Hippocampal formation (tissue), 2 donors: ENCODE measurements at regions not wholly inside any gene's neighbourhood (a gene's known extent, or its start where the extent isn't known, plus 50 kb on each side); places are given as distances from the start of the nearest gene placed in this dataset.
"Not testable (repeated sequence)": the region's sequence is repeated elsewhere in the genome, so short reads cannot be mapped to it uniquely, and the experiment has no call there.

Experiments used
- DNase-seq, 2 donors: peaks; one replicate each; lab custom pipeline; 2025; lab: John Stamatoyannopoulos, UW

DNA sequence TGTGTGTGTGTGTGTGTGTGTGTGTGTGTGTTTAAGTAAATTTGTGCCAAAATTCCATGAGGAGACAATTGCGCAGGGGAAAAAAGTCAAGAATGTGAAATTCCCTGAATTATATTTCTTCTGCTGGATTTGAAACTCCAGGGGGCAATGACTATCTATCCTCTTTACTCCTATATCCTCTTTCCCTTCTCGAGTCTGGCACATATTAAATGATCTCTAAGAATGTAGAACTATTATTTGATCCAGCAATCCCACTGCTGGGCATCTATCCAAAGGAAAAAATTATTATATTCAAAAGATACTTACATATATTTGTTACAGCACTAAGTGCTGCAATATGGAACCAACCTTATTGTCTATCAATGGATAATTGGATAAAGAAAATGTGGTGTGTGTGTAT is 350.1 kb upstream of the ADAMTS9 start:
- DNase-seq, result no peak

DNA sequence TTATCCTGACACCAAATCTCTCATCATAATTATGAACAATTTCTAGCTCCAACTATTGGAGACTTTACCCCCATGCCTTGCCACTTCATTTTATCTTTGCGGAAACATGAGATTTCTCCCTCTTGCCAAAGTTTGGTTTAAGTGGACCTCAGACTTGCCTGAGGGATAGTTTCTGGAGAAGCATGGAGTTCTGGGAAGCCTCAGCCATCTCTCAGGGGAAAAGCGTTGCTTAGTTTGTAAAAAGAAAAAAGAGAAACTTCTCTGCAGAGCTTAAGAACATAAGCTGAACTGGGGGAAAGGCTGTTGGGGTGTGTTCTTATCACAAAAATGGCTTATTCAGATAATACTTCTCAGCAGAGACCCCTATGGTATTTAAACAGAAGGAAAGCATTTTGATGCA is 347.4 kb upstream of the ADAMTS9 start:
- DNase-seq, result no peak

DNA sequence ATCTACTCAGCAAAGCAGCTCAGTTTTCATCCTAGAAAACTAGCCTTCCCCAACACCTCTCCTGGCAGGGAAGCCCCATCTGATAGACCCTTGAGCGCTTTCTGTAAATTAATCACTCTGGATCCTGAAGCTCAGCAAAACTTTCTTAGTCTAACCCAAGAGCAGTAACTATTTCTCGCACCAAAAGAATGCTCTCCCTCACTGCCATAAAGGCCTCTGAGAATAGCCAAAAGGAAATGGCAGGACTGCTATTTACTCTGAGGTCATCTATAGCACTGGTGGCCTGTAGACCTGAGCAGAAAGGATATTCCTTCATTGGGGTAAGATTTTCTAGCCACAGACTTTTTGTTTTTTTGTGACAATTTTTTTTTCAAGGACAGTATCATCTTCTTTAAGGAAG is 345.8 kb upstream of the ADAMTS9 start:
- no peak for DNase-seq

- no peak for DNase-seq
These were observed 343.2 kb upstream of the ADAMTS9 start for GRCh38 chr3:65030847-65031463.

DNA sequence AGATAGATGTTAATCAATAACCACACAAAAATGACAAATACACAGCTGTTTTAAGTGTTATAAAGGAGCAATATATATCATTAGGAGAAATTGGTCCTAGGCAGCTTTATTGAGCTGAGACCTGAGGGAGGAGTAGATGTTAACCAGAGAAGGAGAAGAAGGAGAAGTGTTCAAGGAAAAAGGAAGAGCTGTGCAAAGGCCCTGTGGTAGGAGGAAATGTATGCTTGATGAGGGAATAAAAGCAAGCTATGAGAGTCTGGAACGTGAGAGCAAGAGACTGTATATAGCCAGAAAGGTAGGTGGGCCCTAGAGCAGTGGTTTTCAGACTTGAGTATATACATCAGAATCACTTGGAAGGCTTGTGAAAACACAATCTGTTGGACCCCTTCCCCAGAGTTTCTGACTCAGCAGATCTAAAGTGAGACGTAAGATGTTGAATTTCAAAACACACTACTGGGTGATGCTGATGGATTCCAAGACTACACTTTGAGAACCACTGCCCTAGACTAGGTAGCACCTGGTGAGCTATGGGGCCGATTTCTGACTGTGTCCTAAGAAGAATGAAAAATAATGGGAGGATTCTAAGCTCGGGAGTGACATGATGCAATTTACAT is 342.3 kb upstream of the ADAMTS9 start:
- no peak for DNase-seq

GRCh38 chr3:65029130-65029529 is 341.3 kb upstream of the ADAMTS9 start:
- no peak for DNase-seq

DNA sequence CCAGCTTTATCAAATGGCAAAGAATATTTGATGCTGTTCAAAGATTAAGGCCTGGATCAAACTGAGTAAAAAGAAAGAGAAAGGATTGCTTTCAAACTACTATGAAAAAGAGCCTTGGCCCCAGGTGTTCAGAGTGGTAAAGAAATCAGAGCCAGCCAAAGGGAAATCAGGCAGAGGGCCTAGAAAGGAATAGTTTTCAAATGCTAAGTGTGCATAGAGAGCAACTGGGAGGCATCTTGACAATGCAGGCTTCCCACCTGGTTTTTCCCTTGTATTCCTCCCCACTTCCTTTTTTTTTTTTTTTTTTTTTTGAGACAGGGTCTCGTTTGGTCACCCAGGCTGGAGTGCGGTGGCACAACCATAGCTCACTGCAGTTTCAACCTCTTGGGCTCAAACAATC is 340.2 kb upstream of the ADAMTS9 start:
- no peak for DNase-seq

- DNase-seq, result no peak
These were observed 339.5 kb upstream of the ADAMTS9 start for GRCh38 chr3:65027335-65027734.

- no peak for DNase-seq
These were observed 338.4 kb upstream of the ADAMTS9 start for GRCh38 chr3:65026151-65026550.

DNA sequence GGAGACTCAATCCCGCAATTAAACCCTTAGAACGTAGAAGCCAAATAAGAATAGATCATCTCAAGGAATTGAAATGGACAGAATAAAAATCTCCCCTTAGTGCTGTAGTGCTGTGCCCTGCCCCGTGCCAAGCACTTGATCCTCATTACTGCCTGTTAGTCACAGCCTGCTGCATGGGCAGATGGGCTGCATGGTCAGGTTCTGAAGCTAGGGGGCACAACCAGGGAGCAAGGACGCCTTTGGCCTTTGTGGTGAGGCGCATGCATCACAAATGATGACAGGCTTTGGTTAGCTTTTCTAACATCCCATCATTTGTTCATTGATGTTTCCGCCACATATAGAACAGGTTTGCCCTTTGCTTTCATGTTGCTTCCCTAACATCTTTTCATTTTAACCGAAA is 336.3 kb upstream of the ADAMTS9 start:
- no peak for DNase-seq

DNA sequence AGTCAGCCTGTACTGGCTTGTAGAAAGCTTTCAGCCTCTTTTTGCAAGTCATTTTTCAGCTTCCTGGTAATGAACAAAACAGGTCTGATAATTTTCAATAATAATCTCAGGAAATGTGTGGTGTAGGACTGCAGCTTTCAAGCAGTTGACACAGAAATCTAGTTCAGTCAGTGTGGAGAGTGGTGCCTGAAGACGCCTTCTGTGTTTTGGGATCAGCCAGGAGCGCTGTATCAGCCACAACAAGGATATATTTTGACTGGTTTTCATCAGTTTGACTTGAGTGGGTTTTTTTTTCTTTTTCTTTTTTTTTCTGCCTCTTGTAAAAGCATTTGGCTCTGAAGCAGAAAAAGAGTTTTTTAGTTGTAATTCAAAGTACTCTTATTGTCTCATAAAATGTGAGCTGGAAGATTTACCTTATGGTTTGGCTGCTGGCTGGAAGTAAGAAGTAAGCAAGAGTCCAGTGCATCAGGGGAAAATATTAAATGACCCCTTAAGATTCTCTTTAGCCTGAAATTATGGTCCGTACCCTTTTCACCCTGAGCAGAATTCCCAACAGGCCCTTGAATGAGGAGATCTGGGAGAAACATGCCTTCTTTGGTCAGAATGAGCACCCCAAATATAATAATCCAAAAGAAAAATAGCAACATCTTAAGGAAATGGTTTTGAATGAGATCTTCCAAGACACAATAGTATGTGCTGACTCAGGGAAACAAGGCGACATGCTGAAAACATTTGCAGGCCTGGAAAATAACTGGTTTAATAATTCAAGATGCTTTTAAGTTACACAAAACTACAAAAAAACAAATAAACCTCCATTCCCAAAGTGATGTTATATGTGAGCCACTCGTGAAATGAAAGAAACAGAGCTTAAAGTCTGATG is 332.7 kb upstream of the ADAMTS9 start:
- no peak for DNase-seq

DNA sequence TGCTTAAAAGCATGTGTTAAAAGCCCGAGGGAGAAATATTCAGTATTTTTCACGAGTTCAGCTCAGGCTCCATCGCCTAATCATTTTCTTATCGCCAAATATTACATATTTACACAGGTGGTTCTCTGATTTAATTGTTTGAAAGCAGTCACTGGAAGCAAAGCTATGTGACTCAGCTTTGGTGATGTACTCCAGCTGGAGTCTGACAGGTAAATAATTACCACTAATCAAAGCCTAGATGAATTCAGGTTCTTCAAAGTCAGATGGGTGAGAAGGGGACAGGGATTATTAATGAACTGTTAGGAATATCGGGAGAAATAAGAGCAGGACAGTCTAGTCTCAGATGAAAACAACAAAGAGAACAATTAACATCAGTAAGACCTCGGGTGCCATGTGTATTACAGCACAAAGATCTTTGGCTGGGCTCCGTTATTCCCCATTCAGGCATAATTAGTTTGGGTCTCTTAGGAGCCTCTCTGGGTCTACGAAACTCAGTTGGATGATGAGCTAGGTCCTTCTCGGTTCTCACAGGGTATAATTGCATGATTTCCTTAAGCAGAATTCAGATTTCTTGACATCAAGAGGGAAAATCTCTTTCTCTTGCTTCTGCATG is 331.7 kb upstream of the ADAMTS9 start:
- DNase-seq, result no peak

DNA sequence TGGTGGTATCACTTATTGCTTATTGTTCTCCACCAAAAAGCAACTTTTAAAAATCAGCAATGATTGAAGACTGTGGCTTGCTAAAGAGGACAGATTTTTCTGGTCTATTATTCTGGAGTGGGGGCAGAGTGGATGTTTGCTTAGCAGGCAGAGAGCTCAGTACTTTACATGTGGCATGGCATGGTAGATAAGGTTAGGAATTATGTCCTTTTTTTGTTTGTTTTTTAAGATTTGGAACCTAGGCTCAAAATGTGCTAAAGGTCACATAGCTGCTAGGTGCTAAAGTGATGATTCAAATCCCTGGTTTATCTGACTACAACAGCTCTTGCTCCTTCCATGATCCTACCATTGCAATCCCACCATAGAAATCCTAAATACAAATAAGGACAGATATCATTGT is 331.0 kb upstream of the ADAMTS9 start:
- DNase-seq, result no peak

GRCh38 chr3:65017359-65017758 is 329.6 kb upstream of the ADAMTS9 start:
- DNase-seq, result no peak

GRCh38 chr3:65015711-65016110 is 327.9 kb upstream of the ADAMTS9 start:
- DNase-seq, result no peak

GRCh38 chr3:65013053-65013452 is 325.3 kb upstream of the ADAMTS9 start:
- DNase-seq, result no peak

GRCh38 chr3:65006300-65006739 is 318.5 kb upstream of the ADAMTS9 start:
- no peak for DNase-seq

GRCh38 chr3:65005486-65005885 is 317.7 kb upstream of the ADAMTS9 start:
- no peak for DNase-seq

DNA sequence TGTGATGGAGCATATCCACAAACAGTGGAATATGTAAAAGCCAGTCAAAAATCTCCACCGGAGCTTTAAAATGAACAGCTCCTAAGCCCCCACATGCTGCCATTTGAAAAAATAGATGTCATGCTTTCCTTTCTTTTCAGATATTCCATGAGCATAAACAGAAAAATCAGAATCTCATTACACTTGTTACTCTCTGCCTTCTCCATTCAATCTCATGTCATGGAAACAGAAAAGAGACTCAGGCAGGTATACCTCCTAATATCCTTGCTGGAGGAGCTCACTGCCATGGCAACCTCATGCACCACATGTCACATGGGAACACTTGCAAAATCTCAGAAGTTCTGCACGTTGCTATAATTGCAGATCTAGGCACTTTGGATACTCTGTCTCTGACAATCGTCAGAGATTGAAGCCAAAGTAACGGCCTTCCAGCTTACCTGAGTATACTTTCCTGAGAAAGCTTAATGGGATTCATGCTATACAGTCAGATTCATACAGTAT is 317.0 kb upstream of the ADAMTS9 start:
- DNase-seq, result no peak

DNA sequence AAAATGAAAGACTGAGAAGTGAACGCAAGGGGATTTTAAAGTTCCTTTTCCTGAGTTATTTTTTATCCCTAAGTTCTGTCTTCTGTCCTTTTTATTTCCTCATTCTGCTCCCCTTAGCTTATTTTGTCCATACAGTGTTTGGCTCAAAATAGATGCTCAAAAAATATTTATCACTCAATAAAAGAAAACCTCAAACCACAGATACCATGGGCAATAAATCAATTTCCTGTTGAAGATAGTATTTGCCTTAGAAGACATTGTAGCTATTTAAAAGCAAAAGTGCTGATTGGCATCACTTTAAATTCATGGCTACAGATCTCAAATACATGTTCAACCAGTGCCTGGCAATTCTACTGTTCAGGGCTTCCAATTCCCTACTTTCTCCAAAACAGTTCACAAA is 316.5 kb upstream of the ADAMTS9 start:
- DNase-seq, result no peak

DNA sequence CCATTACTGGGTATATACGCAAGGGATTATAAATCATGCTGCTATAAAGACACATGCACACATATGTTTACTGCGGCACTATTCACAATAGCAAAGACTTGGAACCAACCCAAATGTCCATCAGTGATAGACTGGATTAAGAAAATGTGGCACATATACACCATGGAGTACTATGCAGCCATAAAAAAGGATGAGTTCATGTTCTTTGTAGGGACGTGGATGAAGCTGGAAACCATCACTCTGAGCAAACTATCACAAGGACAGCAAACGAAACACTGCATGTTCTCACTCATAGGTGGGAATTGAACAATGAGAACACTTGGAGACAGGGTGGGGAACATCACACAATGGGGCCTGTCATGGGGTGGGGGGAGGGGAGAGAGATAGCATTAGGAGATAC is 313.3 kb upstream of the ADAMTS9 start:
- not testable (repeated sequence) for DNase-seq

- DNase-seq, result no peak
These were observed 310.5 kb upstream of the ADAMTS9 start for GRCh38 chr3:64998317-64998716.
